AG20443 (cell line): ENCODE measurements at regions not wholly inside any gene's neighbourhood (a gene's known extent, or its start where the extent isn't known, plus 50 kb on each side); places are given as distances from the start of the nearest gene placed in this dataset.
"Not testable (repeated sequence)": the region's sequence is repeated elsewhere in the genome, so short reads cannot be mapped to it uniquely, and the experiment has no call there.

ENCODE experiments used
- DNase-seq: peaks from one replicate; pipeline ENCODE4 v3.0.0; 2012; ENCODE audit warnings: low spot score, mixed read lengths

DNA sequence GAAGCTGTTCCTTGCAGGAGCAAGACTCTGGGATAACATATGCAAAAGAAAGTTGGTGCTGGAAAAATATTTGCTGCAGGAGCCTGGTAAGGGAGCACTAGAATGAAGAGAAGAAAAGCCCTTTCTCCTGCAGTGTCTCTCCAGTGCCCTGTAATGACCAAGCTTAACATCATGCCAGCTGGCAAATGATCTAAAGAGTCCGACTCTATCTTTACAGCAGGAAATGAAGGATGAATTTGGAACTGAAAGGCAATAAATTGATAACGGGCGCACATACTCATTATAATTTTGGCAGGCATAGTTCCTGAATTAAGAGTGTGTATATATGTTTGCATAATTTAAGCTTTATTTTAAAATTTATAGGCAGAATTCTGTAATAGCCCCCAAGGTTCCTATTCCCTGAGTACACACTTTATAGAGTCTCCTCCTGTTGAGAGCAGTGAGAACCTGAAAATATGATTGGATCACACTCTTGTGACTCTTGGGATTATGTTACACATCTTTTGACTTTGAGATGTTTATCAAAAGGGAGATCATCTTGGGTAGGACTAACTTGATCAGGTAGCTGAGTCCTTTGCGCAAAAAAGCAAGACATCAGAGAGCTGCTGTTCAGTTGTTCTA is 299.0 kb upstream of the MBL2 start:
- DNase-seq: no peak

DNA sequence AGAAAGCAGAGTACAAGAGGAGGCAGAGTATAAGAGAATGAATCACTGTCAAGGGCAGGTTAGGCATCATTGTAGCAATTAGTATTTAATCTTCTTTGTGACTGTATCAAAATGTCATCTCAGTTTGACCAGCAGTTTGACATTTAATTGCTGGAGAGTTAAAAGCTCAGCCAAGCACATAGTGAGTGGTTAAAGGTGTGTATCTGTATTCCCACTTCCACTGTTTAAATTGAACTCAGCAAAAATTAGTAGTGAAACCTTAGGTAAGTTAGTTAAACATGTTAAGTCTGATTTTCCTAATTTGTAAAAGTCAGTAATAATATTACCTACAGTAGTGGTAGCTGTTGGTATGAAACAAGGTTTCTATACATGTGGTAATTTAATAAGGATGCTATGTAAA is 296.4 kb upstream of the MBL2 start:
- no peak for DNase-seq

DNA sequence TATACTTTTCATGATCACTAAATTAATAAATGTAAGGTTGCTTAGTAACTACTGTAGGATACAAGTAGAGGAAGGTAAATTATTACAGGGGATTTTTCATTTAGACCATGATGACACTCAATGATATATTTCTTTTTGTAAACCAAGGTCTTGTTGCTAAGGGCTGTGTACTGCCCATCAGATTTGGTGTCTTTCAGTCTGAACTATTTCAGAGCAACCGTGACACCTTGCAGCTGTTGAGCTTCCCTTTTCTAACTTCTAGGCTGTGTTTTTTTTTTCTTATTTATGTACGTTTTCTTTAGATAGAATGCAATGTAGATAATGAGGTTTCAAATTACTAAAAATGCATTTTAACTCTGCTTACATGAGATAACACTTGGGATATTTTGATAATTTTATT is 292.0 kb upstream of the MBL2 start:
- no peak for DNase-seq

DNA sequence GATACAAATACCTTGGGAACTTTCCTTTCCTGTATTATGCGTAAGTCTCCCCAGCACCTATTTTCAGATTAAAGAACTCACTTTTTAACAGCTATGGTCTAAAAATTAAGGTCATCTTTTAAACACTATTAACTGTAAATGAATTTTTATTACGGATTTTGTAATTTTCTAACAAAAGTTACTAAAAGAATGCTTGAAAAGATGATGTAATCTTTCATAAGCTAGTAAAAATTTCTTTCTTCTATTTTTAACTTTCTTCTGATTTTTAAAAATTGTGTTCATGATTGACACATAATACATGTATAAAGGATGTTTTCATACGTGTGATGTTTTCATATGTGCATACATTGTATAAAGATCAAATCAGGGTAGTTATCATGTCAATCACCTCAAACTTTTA is 291.2 kb upstream of the MBL2 start:
- DNase-seq: no peak

DNA sequence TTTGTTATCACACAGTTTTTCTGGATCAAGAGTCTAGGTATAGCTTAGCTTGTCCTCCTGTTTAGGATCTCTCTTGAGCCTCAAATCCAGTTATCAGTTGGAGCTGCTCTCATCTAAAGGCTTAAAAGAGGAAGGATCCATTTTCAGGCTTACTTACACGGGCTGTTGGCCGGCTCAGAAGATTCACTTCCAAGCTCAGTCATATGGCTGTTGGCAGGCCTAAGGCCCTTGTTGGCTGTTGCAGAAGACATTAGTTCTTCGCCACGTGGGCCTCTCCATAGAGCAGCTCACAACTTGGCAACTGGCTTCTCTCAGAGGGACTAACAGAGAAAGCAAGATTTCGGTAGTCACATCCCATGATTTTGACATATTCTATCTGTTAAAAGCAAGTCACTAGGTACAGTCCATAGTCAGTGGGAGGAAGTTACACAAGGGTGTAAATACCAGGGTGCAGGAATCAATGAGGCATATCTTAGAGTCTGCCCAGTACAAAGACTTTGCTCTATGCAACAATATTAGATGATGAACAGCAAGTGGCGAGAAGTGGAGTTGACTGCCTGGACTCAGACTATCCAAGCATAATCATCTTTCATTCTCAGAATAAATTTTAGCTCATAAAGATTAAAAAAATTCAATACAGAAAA is 280.1 kb upstream of the MBL2 start:
- DNase-seq: no peak

DNA sequence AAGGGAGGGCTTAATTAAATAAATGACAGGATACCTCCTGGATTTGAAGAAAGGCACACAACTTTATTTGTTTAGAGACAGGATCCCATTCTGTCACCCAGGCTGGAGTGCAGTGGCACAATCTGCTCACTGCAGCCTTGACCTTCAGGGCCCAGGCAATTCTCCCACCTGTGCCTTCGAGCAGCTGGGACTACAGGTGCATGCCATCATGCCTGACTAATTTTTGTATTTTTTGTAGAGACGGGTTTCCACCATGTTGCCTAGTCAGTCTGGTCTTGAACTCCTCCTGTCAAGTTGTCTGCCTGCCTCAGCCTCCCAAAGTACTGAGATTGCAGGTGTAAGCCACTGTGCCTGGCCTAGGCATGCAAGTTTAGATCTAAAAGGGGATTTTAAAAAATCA is 272.7 kb upstream of the MBL2 start:
- no peak for DNase-seq

DNA sequence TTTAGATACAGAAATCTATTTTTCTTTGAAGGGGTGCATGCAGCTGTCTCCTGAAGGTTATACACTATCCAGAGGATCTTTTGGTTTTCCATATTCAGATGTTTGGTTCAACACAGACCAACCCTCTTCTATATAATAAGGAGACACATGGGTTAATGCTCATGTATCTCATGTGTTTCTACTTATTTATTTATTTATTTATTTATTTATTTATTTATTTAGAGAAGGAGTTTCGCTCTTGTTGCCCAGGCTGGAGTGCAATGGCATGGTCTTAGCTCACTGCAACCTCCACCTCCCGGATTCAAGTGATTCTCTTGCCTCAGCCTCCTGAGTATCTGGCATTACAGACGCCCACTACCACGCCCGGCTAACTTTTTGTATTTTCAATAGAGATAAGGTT is 263.2 kb upstream of the MBL2 start:
- not testable (repeated sequence) for DNase-seq

DNA sequence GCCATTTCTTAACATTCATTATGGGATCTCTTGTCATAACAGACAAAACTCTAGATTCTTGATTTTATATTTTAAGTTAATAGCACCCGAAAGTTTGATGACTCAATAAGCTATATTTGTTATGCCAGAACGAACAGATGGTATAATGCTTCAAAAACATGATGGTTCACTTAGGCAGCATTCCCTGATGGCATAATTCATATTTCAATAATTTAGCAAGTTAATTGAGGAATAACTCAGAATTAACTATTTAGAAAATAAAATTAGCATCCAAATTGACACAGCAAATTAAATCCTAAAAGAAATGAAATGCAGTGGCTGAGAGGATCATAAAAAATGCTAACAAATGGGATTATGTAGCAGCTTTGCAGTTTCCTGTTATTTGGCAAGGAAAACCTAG is 260.8 kb upstream of the MBL2 start:
- DNase-seq: no peak

DNA sequence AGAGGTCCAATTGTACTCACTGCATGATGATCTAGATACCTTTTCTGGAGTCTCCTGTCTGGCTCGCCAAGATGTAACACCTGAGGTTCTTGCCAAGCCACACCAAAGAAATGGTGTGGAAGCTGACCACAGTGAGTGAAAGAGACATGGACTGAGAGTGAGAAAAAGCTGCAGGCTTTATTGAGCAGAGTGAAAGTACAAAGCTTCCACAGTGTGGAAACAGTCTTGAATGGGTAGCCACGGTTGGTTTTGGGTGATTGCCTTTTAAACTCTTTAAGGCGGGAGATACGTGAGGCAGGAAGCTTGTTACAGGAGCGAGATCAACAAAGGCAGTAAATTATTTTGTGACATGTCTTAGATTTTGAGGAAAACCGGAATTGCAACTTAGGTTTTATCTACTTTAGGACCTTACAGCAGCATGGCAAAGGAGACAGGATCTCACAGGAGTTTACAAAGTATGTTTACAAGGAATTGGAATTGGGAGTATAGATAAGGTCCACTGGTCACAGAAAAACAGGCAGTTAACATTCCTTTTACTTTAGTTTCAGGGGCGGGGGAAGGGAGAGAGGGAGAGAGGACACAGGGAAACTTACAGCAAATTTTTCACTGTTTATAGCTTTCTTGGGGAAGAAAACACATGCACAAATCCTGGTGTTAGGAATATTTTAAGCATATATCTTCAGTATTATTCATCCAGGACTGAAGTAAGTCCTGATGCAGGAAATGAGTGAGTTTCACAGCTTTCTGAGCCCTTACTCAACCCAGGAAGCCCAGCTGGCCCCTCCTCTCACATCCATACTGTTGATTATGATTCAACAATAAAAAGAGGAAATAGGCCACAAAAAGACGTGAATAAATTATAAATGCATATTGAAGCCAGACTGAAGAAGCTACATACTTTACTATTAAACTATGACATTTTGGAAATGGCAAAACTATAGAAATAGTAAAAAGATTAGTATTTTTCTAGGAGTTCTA is 257.6 kb upstream of the MBL2 start:
- not testable (repeated sequence) for DNase-seq

DNA sequence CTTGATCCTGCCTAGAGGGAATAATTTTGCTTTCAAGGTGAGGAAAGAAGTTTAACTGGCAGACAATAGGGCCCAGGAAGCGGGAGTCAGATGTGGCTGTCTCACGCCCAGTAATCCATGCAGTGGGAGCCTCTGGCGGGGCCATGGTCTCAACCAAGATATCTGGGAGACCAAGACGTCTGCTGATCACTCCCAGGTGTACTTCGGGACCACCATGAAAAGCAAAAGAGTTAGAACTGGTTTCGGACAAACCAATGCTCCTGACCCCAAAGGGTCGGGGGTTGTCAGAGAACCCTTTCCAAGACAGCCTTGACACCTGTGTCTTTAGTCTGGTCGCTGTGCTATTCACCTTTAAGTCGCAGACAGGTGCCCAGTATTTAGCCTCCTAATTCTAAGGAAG is 256.9 kb upstream of the MBL2 start:
- no peak for DNase-seq

DNA sequence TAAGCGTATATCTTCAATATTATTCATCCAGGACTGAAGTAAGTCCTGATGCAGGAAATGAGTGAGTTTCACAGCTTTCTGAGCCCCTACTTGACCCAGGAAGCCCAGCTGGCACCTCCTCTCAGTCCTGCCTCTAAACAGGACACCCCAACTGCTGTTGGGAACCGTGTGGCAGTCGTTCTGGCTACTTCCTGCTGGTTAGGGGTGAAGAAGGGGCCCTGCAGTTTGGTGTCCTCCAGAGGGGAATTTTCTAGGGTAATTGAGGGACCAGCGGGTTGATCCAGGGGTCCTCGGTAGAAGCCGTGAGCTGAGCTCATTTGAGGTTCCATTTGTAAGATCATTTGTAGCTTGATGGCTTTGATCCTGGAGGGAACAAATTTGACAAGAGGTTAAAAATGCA is 253.2 kb upstream of the MBL2 start:
- DNase-seq: not testable (repeated sequence)

DNA sequence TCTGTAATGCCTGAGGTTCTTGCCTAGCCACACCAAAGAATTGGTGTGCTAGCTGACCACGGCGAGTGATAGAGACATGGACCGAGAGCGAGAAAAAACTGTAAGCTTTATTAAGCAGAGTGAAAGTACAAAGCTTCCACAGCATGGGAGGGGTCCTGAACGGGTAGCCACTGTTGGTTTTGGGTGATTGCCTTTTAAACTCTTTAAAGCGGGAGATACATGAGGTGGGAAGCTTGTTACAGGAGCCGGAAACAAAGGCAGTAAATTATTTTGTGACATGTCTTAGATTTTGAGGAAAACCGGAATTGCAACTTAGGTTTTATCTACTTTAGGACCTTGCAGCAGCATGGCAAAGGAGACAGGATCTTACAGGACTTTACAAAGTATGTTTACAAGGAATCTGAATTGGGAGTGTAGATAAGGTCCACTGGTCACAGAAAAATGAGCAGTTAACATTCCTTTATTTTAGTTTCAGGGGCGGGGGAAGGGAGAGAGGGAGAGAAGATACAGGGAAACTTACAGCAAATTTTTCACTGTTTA is 252.7 kb upstream of the MBL2 start:
- no peak for DNase-seq

DNA sequence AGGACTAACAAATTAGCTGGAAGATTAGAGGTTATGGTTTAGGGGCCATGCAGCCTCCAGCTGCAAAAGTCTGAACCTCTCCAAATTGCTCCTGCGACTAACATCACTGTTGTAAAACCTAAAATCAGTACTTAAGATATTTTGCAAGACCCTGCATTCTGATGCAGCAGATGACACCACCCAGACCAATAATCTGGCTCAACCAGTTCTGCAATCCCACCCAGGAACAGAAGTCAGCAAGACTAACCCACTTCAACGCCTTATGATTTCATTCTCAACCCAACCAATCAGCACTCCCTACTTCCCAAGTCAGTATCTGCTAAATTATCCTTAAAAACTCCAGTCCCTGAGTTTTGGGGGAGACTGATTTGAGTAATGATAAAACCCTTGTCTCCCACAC is 250.8 kb upstream of the MBL2 start:
- no peak for DNase-seq

DNA sequence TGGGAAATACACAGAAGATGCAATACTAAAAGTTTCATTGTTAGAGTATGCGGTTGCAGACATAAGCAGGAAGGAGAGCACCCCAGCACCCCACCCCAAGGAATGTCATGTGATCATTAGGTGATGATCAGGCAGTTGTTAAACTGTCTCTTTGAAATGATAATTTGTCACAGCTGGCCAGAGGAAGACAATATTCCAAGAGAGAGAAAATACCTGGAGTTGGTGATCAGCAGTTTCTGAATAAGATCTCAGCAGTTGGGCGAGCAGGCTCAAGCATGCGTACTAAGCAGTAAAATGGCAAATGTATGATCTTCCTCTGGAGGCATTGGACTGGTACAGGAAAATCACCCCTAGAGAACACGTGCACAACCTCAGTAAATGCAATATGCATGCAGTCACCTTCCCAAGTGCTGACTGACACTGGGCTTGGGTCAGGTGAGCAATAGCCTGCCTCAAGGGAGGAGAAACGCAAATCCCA is 250.1 kb upstream of the MBL2 start:
- DNase-seq: no peak

DNA sequence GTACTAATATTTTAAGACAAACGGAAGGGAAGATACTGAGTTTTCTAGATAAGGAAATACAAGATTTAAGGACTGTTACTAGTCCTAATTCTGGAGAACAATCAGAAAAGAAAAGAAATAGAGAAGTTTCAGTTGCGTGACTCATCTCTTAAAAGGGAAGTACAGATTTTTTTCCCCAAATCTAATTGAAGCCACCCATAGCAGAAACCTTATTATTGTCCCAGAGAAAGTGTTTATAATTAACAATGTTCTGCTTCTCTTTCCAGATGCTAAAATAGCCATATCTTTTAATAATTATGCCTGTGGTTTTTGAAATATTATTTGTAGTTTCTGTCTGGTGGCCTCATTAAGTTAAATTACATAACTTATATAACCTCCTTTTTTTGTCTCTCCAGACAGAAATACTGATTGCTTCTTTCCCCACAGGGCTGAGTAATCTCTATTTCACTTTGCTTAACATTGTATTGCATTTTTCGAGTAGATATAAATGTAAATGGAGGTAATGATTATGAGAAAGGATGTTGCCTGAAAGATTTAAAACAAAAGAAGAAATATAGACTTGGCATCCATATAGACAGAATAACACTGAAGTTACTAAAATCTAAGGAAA is 240.7 kb upstream of the MBL2 start:
- DNase-seq: no peak

DNA sequence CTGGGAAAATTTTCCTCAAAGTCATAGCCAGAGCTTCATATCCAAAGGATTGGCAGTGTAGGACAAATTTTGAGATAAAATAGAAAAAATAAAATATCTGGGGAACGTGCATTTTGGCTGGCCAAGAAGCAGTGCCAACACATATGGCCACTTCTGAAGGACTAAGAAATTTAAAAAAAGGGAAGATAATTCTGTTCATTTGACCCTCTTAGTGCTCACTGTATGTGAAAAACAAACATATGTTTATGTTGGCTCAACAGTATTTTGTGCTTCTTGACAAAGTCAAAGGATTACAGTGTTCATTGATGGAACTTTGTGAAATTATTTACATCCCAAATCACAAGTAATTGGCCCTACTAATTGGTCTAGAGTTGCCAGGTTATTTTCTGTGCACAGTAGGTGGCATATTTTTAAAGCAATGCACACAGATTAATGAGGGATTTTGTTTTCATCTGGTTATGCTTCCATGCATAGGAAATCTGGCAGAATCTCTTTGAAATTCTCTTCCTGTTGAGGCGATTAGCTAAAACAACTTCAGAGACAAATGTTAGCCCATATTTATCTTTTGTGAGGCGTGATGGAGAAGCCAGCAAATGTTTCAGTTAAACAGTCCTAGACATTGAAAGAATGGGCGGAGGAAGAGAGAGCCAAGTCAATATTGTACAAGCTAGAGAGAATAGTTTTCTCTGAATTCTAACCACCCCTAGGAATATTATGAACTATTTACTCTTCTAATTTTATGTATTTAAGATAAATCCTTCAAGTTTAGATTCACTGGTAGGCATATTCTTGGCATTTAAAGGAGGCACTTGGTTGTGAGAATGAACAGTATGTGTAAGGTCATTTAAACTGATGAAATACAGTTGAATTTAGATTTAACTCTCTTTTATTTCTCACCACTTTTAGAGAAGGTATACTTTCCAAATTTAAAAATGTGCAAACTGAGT is 237.7 kb upstream of the MBL2 start:
- DNase-seq: no peak

DNA sequence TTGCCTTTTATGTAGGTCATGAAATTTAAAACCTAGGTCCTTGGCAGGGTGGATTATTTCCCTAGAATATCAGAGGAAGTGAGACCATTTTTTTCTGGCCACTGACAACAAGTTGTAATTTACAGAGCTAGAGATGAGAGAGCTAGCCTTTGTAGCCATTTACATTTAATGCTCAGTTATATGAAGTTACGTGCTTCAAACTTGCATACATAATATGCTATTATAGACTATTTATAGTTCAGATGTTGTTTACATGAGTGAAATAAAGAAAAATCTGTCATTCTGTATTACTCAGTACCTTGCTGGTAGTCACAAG is 234.9 kb upstream of the MBL2 start:
- no peak for DNase-seq

DNA sequence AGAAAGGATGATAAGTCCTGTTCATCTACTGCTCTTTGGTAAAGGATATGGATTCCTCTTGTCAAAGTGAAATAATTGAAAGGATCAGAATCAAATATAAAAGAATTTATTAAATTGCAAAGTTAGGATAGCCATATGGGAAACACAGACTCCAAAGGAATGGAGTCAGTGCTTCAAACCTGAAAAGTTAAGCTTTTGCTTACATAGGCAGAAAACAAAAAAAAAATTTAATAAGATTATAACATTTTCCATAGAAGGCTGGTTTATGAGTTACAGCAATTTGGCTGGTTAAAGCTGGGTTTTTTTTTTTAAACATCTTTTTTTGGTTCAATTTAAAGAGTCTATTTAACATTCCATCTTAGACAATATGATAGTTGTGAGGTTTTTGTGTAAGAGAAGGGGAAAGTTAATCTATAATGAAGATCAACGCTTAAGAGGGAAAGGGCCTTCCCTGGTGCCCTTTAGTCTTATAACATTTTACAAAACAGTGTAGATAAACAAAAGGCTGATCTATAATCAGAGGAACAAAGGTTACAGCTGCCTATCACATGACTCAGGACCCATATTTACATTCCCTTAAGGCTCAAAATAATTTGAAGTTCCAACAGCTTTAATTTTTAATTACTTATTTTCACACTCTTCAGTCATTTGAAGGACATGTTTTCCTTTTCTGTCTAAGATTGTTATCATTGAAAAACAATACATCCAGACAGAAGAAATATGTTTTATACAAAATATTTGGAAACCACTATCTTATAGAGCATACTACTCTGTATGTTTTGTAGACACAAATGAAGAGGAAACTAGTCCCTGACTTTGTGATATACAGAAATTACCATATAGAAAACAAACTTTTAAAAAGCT is 234.3 kb upstream of the MBL2 start:
- DNase-seq: no peak

DNA sequence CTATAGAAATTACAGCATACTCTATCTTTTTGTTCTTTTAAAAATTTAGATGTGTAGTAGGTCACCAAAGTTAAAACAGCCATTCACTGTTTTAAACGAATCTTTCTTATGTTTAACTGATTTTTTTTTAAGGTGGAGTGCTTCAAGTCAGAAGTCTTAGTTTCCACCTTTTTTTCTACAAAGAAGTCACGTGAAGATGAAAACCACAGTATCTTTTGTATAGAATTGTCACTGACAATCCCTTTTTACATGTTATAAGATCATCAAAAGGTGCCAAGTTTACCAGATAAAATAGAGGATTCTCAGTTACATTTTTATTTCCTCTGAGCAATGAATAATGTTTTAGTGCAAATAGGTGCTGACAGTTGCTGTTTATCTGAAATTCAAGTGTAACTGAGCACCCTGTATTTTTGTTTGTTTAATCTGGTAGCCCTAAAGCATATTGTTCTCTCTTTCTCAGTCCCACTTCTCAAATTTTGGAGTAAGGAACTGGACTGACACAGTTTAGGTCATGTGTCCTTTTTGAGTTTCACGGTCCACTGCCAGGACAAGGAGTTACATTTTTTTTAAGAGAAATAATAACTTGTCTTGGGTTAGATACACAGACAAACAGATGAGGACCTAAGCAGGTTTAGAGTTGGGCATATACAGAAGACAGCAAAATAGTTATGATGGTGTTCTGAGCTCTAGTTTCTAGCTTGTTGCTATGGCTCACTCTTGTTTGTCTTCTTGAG is 233.2 kb upstream of the MBL2 start:
- DNase-seq: no peak

DNA sequence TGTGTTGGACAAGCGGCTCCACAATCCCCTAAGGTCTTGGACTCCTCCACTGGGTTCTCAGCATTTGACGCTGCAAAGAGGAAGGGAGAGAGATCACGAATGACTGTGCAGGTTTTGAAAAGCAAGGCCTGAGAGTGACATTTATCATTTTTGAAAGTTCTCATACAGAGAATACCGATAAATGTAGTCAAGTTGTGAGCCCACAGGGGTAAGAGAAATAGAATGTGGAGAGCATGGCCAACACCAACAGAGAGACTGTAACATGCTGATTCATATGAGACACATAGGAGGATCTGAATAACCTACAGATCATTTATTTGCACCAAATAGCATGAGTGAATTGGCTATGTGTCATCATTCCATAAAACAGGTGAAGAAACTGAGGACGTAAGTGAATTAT is 230.5 kb upstream of the MBL2 start:
- no peak for DNase-seq
